ENCODE measurements at regions not wholly inside any gene's neighbourhood (a gene's known extent, or its start where the extent isn't known, plus 50 kb on each side); places are given as distances from the start of the nearest gene placed in this dataset.

DNA sequence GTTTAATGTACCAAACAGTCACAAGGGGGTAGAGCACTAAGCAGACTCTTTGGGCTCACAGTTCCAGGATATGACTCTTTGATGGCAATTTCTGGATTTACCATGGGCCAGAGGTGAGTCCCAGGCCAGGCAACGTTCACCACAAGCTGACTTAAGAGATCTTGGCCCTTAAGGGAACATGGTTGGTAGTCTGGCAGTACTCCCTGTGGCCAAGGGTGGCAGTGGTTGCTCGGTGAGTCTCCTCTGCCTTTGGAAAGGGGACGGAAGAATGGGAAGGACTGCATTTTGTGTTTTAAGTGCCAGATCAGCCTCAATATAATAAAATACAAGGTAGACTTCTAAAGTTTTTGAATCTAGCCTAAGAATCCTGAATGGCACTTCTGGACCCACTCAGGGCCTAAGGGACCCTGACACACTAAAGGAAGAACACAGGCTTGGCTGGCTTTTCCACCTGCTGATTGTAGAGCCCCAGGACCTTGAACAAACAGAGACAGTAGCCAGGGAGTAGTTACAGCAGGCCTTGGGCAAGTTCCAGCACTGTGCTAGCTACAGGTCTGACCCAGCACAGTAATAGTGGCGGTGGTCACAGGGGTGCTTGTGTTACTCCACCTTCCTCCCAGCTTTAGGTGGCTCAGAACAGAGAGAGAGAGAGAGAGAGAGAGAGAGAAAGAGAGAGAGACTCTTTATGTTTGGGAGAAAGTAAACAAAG lies 730.7 kb upstream of the ALCAM start:
- H4K91ac ChIP-seq (replicated peaks; ENCODE audit: insufficient read length, low read length): no peak overlapping the region
- H3K36me3 ChIP-seq (ENCODE audit: control insufficient read depth in 2 of 4, insufficient read depth in 4 of 4, low read length in 3 of 4): no peaks in the 10 kb centered on the region
- no peak overlapping the region for H2BK15ac ChIP-seq (ENCODE audit: low read length)
- H3K23me2 ChIP-seq (ENCODE audit: low read depth, low read length): no peaks in the 10 kb centered on the region
- H3K4me1 ChIP-seq (replicated peaks in 1 of 4; ENCODE audit: control insufficient read depth in 3 of 4, insufficient read depth in 4 of 4, low read length in 3 of 4): no peaks in the 10 kb centered on the region
- H3K4ac ChIP-seq (replicated peaks; ENCODE audit: insufficient read length, low read depth, low read length): no peak overlapping the region
- no peak for DNase-seq (ENCODE audit: low read depth in 1 of 2, low spot score in 2 of 2)
- CTCF ChIA-PET (ENCODE audit: partially characterized antibody): interaction anchor here (0.6 to 2.1 kb wide), 10 partner anchors 9 to 1871 kb away, joined by 3 to 6 read pairs (median 4); no protein-coding TSS in a partner anchor
- no peaks in the 10 kb centered on the region for H3K79me2 ChIP-seq (ENCODE audit: control insufficient read depth in 1 of 2, insufficient read depth in 2 of 2, low read length in 2 of 2)
- H3K14ac ChIP-seq (ENCODE audit: insufficient read length): no peak overlapping the region
- H2BK5ac ChIP-seq (ENCODE audit: low read depth, low read length): no peak overlapping the region
- no peak overlapping the region for H3K27ac ChIP-seq (ENCODE audit: low read depth, low read length)
- no peak overlapping the region for H2AFZ ChIP-seq (ENCODE audit: low read length)
- WGBS, 2 experiments (ENCODE audit: extremely low coverage in 1 of 2, insufficient coverage in 1 of 2, insufficient read length in 1 of 2, insufficient replicate concordance in 2 of 2, low coverage in 1 of 2, low lambda C conversion rate in 2 of 2, missing lambda C conversion rate in 1 of 2): 89% methylated on average over 4 of the region's 4 CpGs; no CpG with 5 or more reads in 1 of the 2 experiments
- peaks cover 9 to 13% of the 10 kb centered on the region in 2 experiments for H3K9me3 ChIP-seq (ENCODE audit: insufficient read depth in 2 of 2, low read depth in 1 of 2, low read length in 1 of 2)
- H2BK12ac ChIP-seq (ENCODE audit: low read depth, low read length): no peak overlapping the region
- POLR2A ChIA-PET (ENCODE audit: partially characterized antibody): no interaction called here
- no peak for TF ChIP-seq BCL11A (IDR thresholded peaks at IDR 0.05; ENCODE audit: low read depth in 2 of 2, low read length in 2 of 2)
- peak; percentile 34 to 55 for TF ChIP-seq RAD21 (IDR thresholded peaks at IDR 0.05 in 1 of 2, conservative IDR thresholded peaks at IDR 0.05 in 1 of 2; ENCODE audit: low read depth in 2 of 2, low read length in 2 of 2)
- TF ChIP-seq, protein P1, sequence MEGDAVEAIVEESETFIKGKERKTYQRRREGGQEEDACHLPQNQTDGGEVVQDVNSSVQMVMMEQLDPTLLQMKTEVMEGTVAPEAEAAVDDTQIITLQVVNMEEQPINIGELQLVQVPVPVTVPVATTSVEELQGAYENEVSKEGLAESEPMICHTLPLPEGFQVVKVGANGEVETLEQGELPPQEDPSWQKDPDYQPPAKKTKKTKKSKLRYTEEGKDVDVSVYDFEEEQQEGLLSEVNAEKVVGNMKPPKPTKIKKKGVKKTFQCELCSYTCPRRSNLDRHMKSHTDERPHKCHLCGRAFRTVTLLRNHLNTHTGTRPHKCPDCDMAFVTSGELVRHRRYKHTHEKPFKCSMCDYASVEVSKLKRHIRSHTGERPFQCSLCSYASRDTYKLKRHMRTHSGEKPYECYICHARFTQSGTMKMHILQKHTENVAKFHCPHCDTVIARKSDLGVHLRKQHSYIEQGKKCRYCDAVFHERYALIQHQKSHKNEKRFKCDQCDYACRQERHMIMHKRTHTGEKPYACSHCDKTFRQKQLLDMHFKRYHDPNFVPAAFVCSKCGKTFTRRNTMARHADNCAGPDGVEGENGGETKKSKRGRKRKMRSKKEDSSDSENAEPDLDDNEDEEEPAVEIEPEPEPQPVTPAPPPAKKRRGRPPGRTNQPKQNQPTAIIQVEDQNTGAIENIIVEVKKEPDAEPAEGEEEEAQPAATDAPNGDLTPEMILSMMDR (IDR thresholded peaks at IDR 0.05; ENCODE audit: control extremely low read depth in 1 of 3, insufficient read depth in 1 of 3, low read depth in 1 of 3, low read length in 3 of 3): peak; percentile 4 to 51 (median 46); a peak in 3 of 4 replicates
- no peaks in the 10 kb centered on the region for H4K20me1 ChIP-seq (replicated peaks in 1 of 2; ENCODE audit: control insufficient read depth in 1 of 2, insufficient read depth in 2 of 2, low read length in 2 of 2)
- H3K79me1 ChIP-seq (ENCODE audit: low read depth, low read length): no peaks in the 10 kb centered on the region
- H2AK5ac ChIP-seq (ENCODE audit: low read depth, low read length): no peak overlapping the region
- no peak overlapping the region for H3K9ac ChIP-seq (replicated peaks in 1 of 4; ENCODE audit: extremely low read depth in 1 of 4, low read depth in 3 of 4, low read length in 3 of 4)
- no peak overlapping the region for H2BK20ac ChIP-seq (ENCODE audit: low read length)
- H2BK120ac ChIP-seq (replicated peaks; ENCODE audit: low read depth, low read length): no peak overlapping the region
- H4K5ac ChIP-seq (ENCODE audit: insufficient read length, low read depth, low read length): no peak overlapping the region
- no peak for FAIRE-seq
- no peak overlapping the region for H3K18ac ChIP-seq (ENCODE audit: extremely low read depth, low read length)
- no peak overlapping the region for H3K4me3 ChIP-seq (ENCODE audit: extremely low read depth in 1 of 4, insufficient read depth in 2 of 4, low read depth in 3 of 4, low read length in 4 of 4)
- H3K56ac ChIP-seq (replicated peaks; ENCODE audit: insufficient read length, low read depth, low read length): no peak overlapping the region
- no peak overlapping the region for H3K4me2 ChIP-seq (ENCODE audit: insufficient read depth in 1 of 2, low read depth in 2 of 2, low read length in 2 of 2)
- no peaks in the 10 kb centered on the region for H3K27me3 ChIP-seq (replicated peaks in 1 of 4; ENCODE audit: control insufficient read depth in 3 of 4, extremely low read depth in 1 of 4, insufficient read depth in 3 of 4, low read length in 3 of 4)
- no peak overlapping the region for H4K8ac ChIP-seq (ENCODE audit: extremely low read depth, insufficient read depth, low read length)
- no peak overlapping the region for H3K23ac ChIP-seq (ENCODE audit: insufficient read length)
